H1 (cell line): ENCODE measurements at regions not wholly inside any gene's neighbourhood (a gene's known extent, or its start where the extent isn't known, plus 50 kb on each side); places are given as distances from the start of the nearest gene placed in this dataset.

Experiments
- CTCF ChIA-PET: fragments of 300-600 bp; sonication (Branson Sonifier 250); formaldehyde crosslinking; loops from one replicate; lab custom pipeline; 2021; ENCODE audit not compliant: partially characterized antibody; lab: Charles Lee
- POLR2A ChIA-PET: fragments of 300-600 bp; sonication (Branson Sonifier 250); formaldehyde crosslinking; loops from one replicate; lab custom pipeline; 2021; ENCODE audit warnings: inconsistent platforms; ENCODE audit not compliant: partially characterized antibody; lab: Charles Lee
- DNase-seq, 2 experiments: peaks; one replicate each; pipeline versions ENCODE4 v3.0.0 to v3.0.0-alpha.2; 2010 to 2022; ENCODE audit warnings: low spot score in 2 of 2, low read depth in 1 of 2, mixed read lengths in 1 of 2
- FAIRE-seq: peaks from 2 replicates; lab custom pipeline; 2011; peaks lifted over from hg19 to GRCh38; lab: Jason Lieb, UNC
- H2AFZ ChIP-seq: 2 replicates; pipeline ENCODE4 v1.8.1; 2012; ENCODE audit warnings: low read length, inconsistent platforms
- H2AK5ac ChIP-seq: 2 replicates; pipeline ENCODE4 v1.6.1; 2013; ENCODE audit warnings: low read depth, low read length
- H2BK120ac ChIP-seq: replicated peaks from 2 replicates; pipeline ENCODE3; 2013; ENCODE audit warnings: low read depth, low read length, inconsistent platforms
- H2BK12ac ChIP-seq: 2 replicates; pipeline ENCODE4 v1.6.1; 2013; ENCODE audit warnings: low read depth, low read length
- H2BK15ac ChIP-seq: 2 replicates; pipeline ENCODE4 v1.6.1; 2013; ENCODE audit warnings: low read length
- H2BK20ac ChIP-seq: 2 replicates; pipeline ENCODE4 v1.6.1; 2013; ENCODE audit warnings: low read length
- H2BK5ac ChIP-seq: 2 replicates; pipeline ENCODE4 v1.6.1; 2013; ENCODE audit warnings: low read depth, low read length
- H3K14ac ChIP-seq: 2 replicates; pipeline ENCODE4 v1.6.1; 2013; ENCODE audit warnings: inconsistent platforms; ENCODE audit not compliant: insufficient read length
- H3K18ac ChIP-seq: 2 replicates; pipeline ENCODE4 v1.6.1; 2013; ENCODE audit warnings: low read length; ENCODE audit errors: extremely low read depth
- H3K23ac ChIP-seq: 2 replicates; pipeline ENCODE4 v1.6.1; 2013; ENCODE audit warnings: inconsistent platforms; ENCODE audit not compliant: insufficient read length
- H3K23me2 ChIP-seq: 2 replicates; pipeline ENCODE4 v1.6.1; 2013; ENCODE audit warnings: low read depth, low read length
- H3K27ac ChIP-seq: 2 replicates; pipeline ENCODE4 v1.6.1; 2011; ENCODE audit warnings: low read depth, low read length, inconsistent platforms
- H3K27me3 ChIP-seq, 4 experiments: replicated peaks in 1 of 4; 1 replicate in 1 of 4; 2 replicates in 3 of 4; pipeline versions ENCODE4 v1.6.1 to v1.8.1; 2011 to 2013; ENCODE audit warnings: low read length in 3 of 4, mild to moderate bottlenecking in 3 of 4, inconsistent platforms in 2 of 4, mixed read lengths in 2 of 4, moderate library complexity in 1 of 4; ENCODE audit not compliant: control insufficient read depth in 3 of 4, insufficient read depth in 3 of 4; ENCODE audit errors: extremely low read depth in 1 of 4
- H3K36me3 ChIP-seq, 4 experiments: 2 replicates each; pipeline versions ENCODE4 v1.6.1 to v1.8.1; 2011 to 2013; ENCODE audit warnings: mild to moderate bottlenecking in 4 of 4, low read length in 3 of 4, moderate library complexity in 2 of 4, control low read depth in 1 of 4, inconsistent platforms in 1 of 4; ENCODE audit not compliant: insufficient read depth in 4 of 4, control insufficient read depth in 2 of 4
- H3K4ac ChIP-seq: replicated peaks from 2 replicates; pipeline ENCODE3; 2013; ENCODE audit warnings: low read length, low read depth, mixed read lengths, inconsistent platforms; ENCODE audit not compliant: insufficient read length
- H3K4me1 ChIP-seq, 4 experiments: replicated peaks in 1 of 4; 1 replicate in 1 of 4; 2 replicates in 3 of 4; pipeline versions ENCODE4 v1.6.1 to v1.8.1; 2011 to 2013; ENCODE audit warnings: low read length in 3 of 4, inconsistent platforms in 2 of 4, mixed read lengths in 1 of 4; ENCODE audit not compliant: insufficient read depth in 4 of 4, control insufficient read depth in 3 of 4
- H3K4me2 ChIP-seq, 2 experiments: 2 replicates each; pipeline versions ENCODE4 v1.6.1 to v1.8.1; 2011 to 2013; ENCODE audit warnings: low read depth in 2 of 2, low read length in 2 of 2, control low read depth in 1 of 2, inconsistent platforms in 1 of 2, mild to moderate bottlenecking in 1 of 2; ENCODE audit not compliant: insufficient read depth in 1 of 2
- H3K4me3 ChIP-seq, 4 experiments: fragments of 200-600, 300-600 bp in 1 of 4; sonication (generic), shearing (Covaris generic), sonication (Bioruptor Twin) in 1 of 4; 2 replicates each; pipeline versions ENCODE4 v1.5.1 to v1.8.1; 2011 to 2016; ENCODE audit warnings: low read length in 4 of 4, low read depth in 3 of 4, control low read depth in 2 of 4, inconsistent platforms in 2 of 4, mild to moderate bottlenecking in 2 of 4, mixed read lengths in 1 of 4, moderate library complexity in 1 of 4; ENCODE audit not compliant: insufficient read depth in 2 of 4; ENCODE audit errors: extremely low read depth in 1 of 4
- H3K56ac ChIP-seq: replicated peaks from 2 replicates; pipeline ENCODE3; 2013; ENCODE audit warnings: low read depth, mild to moderate bottlenecking, mixed read lengths, low read length, inconsistent platforms; ENCODE audit not compliant: insufficient read length
- H3K79me1 ChIP-seq: 2 replicates; pipeline ENCODE4 v1.6.1; 2013; ENCODE audit warnings: low read depth, low read length, control low read depth
- H3K79me2 ChIP-seq, 2 experiments: 2 replicates each; pipeline versions ENCODE4 v1.6.1 to v1.8.1; 2012 to 2013; ENCODE audit warnings: low read length in 2 of 2, mild to moderate bottlenecking in 2 of 2, inconsistent platforms in 1 of 2; ENCODE audit not compliant: insufficient read depth in 2 of 2, control insufficient read depth in 1 of 2
- H3K9ac ChIP-seq, 4 experiments: replicated peaks in 1 of 4; 1 replicate in 1 of 4; 2 replicates in 3 of 4; pipeline versions ENCODE4 v1.6.1 to v1.8.1; 2011 to 2013; ENCODE audit warnings: low read depth in 3 of 4, low read length in 3 of 4, control low read depth in 2 of 4, mild to moderate bottlenecking in 2 of 4, moderate library complexity in 2 of 4, inconsistent platforms in 1 of 4; ENCODE audit errors: extremely low read depth in 1 of 4
- H3K9me3 ChIP-seq, 2 experiments: 2 replicates each; pipeline versions ENCODE4 v1.6.1 to v1.8.1; 2012 to 2013; ENCODE audit warnings: mild to moderate bottlenecking in 2 of 2, moderate library complexity in 2 of 2, control low read depth in 1 of 2, inconsistent platforms in 1 of 2, low read depth in 1 of 2, low read length in 1 of 2, mixed read lengths in 1 of 2; ENCODE audit not compliant: insufficient read depth in 2 of 2
- H4K20me1 ChIP-seq, 2 experiments: replicated peaks in 1 of 2; 2 replicates each; pipeline versions ENCODE3 to v1.8.1; 2011 to 2013; ENCODE audit warnings: inconsistent platforms in 2 of 2, low read length in 2 of 2, mild to moderate bottlenecking in 1 of 2; ENCODE audit not compliant: insufficient read depth in 2 of 2, control insufficient read depth in 1 of 2
- H4K5ac ChIP-seq: 2 replicates; pipeline ENCODE4 v1.6.1; 2013; ENCODE audit warnings: low read length, low read depth, mixed read lengths, inconsistent platforms; ENCODE audit not compliant: insufficient read length
- H4K8ac ChIP-seq: 2 replicates; pipeline ENCODE4 v1.8.0; 2013; ENCODE audit warnings: mild to moderate bottlenecking, moderate library complexity, low read length, inconsistent platforms; ENCODE audit not compliant: insufficient read depth; ENCODE audit errors: extremely low read depth
- H4K91ac ChIP-seq: replicated peaks from 2 replicates; pipeline ENCODE3; 2013; ENCODE audit warnings: low read length, mixed read lengths, inconsistent platforms; ENCODE audit not compliant: insufficient read length
- ASH2L ChIP-seq: fragments of 200-600, 300-600 bp; sonication (generic); IDR thresholded peaks from one replicate; pipeline ENCODE4 v1.7.1; 2017; ENCODE audit warnings: low read length
- ATF3 ChIP-seq: IDR thresholded peaks from 2 replicates; pipeline ENCODE4 v1.6.1; 2011; ENCODE audit warnings: low read depth, mild to moderate bottlenecking, low read length; ENCODE audit not compliant: insufficient read depth
- BRCA1 ChIP-seq: IDR thresholded peaks from 2 replicates; pipeline ENCODE4 v1.6.1; 2012; ENCODE audit warnings: low read depth, low read length, improper control_type of control experiment
- CEBPB ChIP-seq: IDR thresholded peaks from 2 replicates; pipeline ENCODE4 v1.6.1; 2012; ENCODE audit warnings: low read depth, low read length
- CREB1 ChIP-seq: IDR thresholded peaks from 2 replicates; pipeline ENCODE4 v1.6.1; 2012; ENCODE audit warnings: inconsistent platforms
- EZH2 ChIP-seq: fragments of 200-600 bp; sonication (generic); IDR thresholded peaks from 2 replicates; pipeline ENCODE4 v1.7.1; 2012; ENCODE audit warnings: low read depth, mild to moderate bottlenecking, moderate library complexity, low read length, inconsistent platforms; ENCODE audit not compliant: severe bottlenecking
- GABPA ChIP-seq: IDR thresholded peaks from 2 replicates; pipeline ENCODE4 v1.6.1; 2011; ENCODE audit warnings: mild to moderate bottlenecking, low read length, moderate library complexity, borderline replicate concordance; ENCODE audit not compliant: insufficient read depth
- GTF2F1 ChIP-seq: IDR thresholded peaks from 2 replicates; pipeline ENCODE4 v1.6.1; 2012; ENCODE audit warnings: low read depth, low read length, improper control_type of control experiment, borderline replicate concordance
- KDM5A ChIP-seq: fragments of 200-600 bp; IDR thresholded peaks from 2 replicates; pipeline ENCODE4 v1.7.1; 2012; ENCODE audit warnings: mild to moderate bottlenecking, low read length, inconsistent platforms, mixed read lengths
- PHF8 ChIP-seq: fragments of 200-600 bp; sonication (generic); conservative IDR thresholded peaks from 2 replicates; pipeline ENCODE4 v1.7.1; 2012; ENCODE audit warnings: low read depth, mild to moderate bottlenecking, inconsistent platforms, low read length, moderate library complexity
- RFX5 ChIP-seq: IDR thresholded peaks from 2 replicates; pipeline ENCODE4 v1.6.1; 2011; ENCODE audit warnings: low read depth, low read length, improper control_type of control experiment, borderline replicate concordance
- SIN3A ChIP-seq, 2 experiments: IDR thresholded peaks in 1 of 2; conservative IDR thresholded peaks in 1 of 2; 2 replicates each; pipeline ENCODE4 v1.6.1; 2011 to 2012; ENCODE audit warnings: low read length in 2 of 2, improper control_type of control experiment in 1 of 2, low read depth in 1 of 2, mild to moderate bottlenecking in 1 of 2
- SIRT6 ChIP-seq: IDR thresholded peaks from one replicate; pipeline ENCODE4 v1.7.1; 2012; ENCODE audit warnings: low read length, inconsistent platforms
- SP1 ChIP-seq: IDR thresholded peaks from 2 replicates; pipeline ENCODE4 v1.6.1; 2011; ENCODE audit warnings: low read depth, low read length
- SP4 ChIP-seq: IDR thresholded peaks from 2 replicates; pipeline ENCODE4 v1.6.1; 2012; ENCODE audit warnings: low read length, inconsistent platforms
- TAF7 ChIP-seq: optimal IDR thresholded peaks from 2 replicates; pipeline ENCODE3; 2011; ENCODE audit warnings: low read depth, mild to moderate bottlenecking, inconsistent platforms, low read length, moderate library complexity, borderline replicate concordance
- ZNF274 ChIP-seq: IDR thresholded peaks from 2 replicates; pipeline ENCODE4 v1.7.0; 2012; ENCODE audit warnings: low read length, borderline replicate concordance; ENCODE audit errors: extremely low read depth

DNA sequence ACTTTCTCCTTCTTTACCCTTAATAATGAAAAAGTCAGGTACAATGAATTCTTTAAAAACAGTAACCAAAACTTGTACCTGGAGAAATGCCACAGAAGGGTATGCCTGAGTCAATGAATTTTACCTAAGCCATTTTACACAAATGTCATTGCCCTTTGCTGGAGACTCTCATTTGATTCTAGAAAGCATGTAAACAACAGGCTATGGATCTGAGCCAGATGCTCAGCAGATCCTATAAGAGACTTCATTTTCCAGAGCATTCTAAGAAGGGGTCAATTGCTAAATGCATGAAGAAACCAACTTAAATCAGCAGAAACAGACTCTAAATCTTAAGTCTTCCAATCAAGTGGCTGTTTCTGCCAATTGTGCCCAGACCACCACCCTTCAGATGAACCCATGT is 83.8 kb upstream of the GALNT15 start:
- no peaks in the 10 kb centered on the region for H3K4me1 ChIP-seq
- DNase-seq (no peak), FAIRE-seq (no peak)
- H3K9me3 ChIP-seq = no peaks in the 10 kb centered on the region
- CTCF ChIA-PET = no interaction called here
- H3K56ac ChIP-seq = no peak overlapping the region
- no peak overlapping the region for H3K23ac ChIP-seq
- no peak overlapping the region for H3K18ac ChIP-seq
- no peaks in the 10 kb centered on the region for H3K79me2 ChIP-seq
- no peak overlapping the region for H2BK20ac ChIP-seq
- H3K4me3 ChIP-seq = no peak overlapping the region
- no peak overlapping the region for H2AK5ac ChIP-seq
- no peak overlapping the region for H4K8ac ChIP-seq
- no peak overlapping the region for H2BK120ac ChIP-seq
- no peaks in the 10 kb centered on the region for H3K79me1 ChIP-seq
- H3K27ac ChIP-seq = no peak overlapping the region
- no peak overlapping the region for H4K91ac ChIP-seq
- no peak overlapping the region for H2BK5ac ChIP-seq
- no peak overlapping the region for H2BK12ac ChIP-seq
- no peak overlapping the region for H3K9ac ChIP-seq
- no peaks in the 10 kb centered on the region for H3K27me3 ChIP-seq
- H4K5ac ChIP-seq = no peak overlapping the region
- no peak overlapping the region for H3K4ac ChIP-seq
- peaks cover 1% of the 10 kb centered on the region; the same call in 1 of the 2 replicates for H3K23me2 ChIP-seq
- no peak overlapping the region for H2BK15ac ChIP-seq
- H3K4me2 ChIP-seq = no peak overlapping the region
- H3K14ac ChIP-seq = no peak overlapping the region
- no peak overlapping the region for H2AFZ ChIP-seq
- POLR2A ChIA-PET = no interaction called here
- H3K36me3 ChIP-seq = no peaks in the 10 kb centered on the region
- H4K20me1 ChIP-seq = no peaks in the 10 kb centered on the region
- TF ChIP-seq PHF8 (no peak), KDM5A (no peak), SP1 (no peak), ATF3 (no peak), EZH2 (no peak), BRCA1 (no peak), ZNF274 (no peak), SIRT6 (no peak), ASH2L (no peak), SIN3A (conservative IDR thresholded peaks at IDR 0.05 in 1 of 2, IDR thresholded peaks at IDR 0.05 in 1 of 2; ENCODE audit: low read depth in 1 of 2, low read length in 2 of 2) (no peak), TAF7 (no peak), CEBPB (no peak), RFX5 (no peak), SP4 (no peak), CREB1 (no peak), GTF2F1 (no peak), GABPA (no peak)
